NCI-H128 (cell line): ENCODE measurements at regions not wholly inside any gene's neighbourhood (a gene's known extent, or its start where the extent isn't known, plus 50 kb on each side); places are given as distances from the start of the nearest gene placed in this dataset.
"Not testable (repeated sequence)": the region's sequence is repeated elsewhere in the genome, so short reads cannot be mapped to it uniquely, and the experiment has no call there.

Experiments
- DNase-seq: peaks from one replicate; lab custom pipeline; 2025; ENCODE audit not compliant: unreplicated experiment; lab: John Stamatoyannopoulos, UW

DNA sequence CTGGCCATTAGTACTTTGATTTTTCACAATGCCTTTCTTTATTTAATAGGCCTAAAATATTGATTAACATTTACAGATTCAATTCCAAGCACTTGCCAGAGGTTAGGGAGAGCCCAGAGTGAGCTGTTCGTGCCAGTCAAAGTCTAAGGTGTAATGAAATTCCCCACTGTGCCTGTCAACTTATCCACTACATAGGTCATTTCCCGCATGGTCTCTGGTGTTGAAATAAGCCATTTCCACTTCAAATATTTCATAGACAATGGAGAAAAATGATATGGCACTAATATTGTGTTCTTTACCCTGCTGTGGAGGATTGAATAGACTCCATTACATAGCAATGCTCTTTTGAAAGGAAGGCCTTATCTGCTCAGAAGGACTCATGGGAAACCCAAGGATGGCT, 978.1 kb upstream of the CELF2 start:
- no peak for DNase-seq

DNA sequence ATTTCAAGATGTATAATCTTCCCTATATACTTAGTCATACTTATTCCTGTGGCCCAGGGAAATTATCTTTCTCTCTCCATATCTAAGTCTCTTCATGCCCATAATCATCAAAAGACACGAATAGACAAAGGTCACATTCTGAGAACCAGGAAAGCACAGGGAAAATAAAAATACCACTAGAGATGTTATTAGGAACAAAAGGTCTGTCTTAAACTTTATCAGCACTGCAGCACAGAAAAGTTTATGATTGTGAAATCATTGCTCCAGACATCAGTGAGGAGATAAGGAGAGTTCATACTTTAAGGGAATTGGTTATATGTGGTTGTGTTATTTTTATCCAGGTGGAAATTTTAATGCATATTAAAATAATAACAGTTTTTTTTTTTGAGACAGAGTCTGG, 974.6 kb upstream of the CELF2 start:
- no peak for DNase-seq

DNA sequence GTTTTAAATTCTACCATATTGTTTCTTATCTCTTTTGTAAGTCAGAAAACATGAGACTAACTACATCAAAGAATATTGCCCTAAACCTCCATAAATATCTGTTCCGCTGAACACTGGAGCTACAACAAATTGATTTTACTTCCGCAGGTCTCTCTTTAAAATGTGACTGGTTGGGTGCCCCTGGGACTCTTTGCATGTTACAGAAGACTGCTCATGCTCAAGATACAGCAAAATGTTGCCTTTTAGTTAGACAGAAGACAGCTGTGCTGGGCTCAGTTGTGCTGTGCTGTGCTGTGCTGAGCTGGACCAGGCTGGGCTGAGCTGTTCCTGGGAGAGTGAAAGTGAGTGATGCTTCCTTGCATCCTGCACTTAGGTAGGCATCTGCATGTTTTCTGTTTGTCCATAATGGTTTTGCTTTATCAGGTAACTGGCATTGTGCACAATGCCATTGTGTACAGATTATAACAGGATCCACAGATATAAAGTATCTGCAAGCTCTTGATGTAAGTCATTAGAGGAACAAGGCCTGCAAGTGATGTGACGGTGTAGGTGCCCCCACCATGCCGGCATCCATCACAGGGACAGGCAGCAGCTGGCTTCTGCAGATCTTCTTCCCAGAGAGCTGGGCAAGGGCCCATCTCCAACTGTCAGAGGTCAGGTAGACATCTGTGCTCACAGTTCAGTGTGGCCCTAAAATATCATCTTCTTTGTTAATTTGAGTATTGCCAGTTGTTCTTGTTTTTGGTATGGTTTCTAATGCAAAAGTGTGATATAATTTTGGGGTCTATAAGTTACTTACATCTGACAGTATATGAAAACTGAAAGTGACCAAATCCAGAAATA, 972.5 kb upstream of the CELF2 start:
- no peak for DNase-seq

DNA sequence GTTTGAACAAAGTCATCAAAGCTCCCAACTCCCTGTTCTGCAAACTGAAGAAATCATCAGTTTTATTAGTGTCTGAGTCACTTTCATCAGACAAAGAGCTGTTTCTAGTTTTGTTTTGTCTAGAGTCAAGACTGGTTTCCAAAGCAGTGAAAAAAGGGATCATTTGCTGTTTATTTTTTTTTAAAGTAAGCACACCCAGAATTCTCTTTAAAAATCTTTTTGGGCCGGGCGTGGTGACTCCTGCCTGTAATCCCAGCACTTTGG, 972.0 kb upstream of the CELF2 start:
- no peak for DNase-seq

DNA sequence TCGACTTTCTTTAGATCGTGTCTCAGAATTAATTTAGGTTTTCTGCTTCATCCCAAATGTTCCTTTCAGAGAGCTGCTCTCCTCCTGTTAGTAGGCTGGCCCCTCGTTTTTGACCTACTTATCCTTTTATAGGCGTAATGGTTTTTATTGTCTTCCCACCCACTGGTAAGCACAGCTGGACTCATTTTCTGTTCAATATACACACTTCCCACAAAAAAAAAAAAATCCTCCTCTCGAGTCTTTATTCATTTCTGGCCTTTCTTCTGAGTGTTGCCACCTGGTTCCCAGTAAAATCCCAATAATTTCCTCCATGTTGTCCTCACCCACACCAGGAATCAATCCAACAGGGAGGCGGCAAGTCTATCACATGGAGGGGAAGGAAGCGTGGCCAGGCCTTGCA, 970.2 kb upstream of the CELF2 start:
- no peak for DNase-seq

DNA sequence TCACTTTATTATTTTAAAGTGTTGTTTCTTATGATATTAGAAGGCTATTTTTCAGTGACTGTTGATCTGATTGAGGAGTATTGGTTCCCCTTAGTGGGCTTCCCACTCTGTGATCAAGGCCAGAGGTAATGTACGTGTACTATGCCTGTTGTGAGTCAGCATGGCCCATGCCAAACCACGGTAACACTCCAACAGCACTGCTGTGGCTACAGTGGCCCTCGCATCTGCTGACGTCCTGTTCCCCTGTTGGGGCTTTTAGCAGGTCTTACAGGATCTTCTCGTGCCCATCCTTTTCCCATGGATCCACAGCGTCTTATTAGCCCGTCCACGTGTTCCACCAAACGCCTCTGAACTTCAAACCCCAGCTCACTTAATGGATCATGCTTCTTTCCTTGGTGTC, 964.6 kb upstream of the CELF2 start:
- no peak for DNase-seq

DNA sequence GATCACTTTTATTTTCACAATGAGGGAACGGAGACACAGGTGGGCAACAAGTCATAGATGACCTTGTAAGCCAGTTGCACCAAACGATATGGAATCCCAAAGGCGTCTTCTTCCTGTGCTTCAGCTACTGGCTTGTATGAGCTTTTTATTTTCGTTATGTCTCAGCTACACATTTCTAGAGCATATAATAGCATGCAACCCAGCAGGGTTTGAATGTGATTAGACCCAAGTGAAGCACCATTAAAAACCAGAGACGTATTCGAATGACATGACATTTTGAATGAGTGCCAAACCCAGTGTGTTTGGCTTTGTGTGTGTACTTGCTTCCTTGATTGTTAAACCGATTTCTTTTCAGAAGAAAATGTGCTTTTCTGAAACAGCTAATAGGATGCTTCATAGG, 963.2 kb upstream of the CELF2 start:
- peak; percentile 23 for DNase-seq

DNA sequence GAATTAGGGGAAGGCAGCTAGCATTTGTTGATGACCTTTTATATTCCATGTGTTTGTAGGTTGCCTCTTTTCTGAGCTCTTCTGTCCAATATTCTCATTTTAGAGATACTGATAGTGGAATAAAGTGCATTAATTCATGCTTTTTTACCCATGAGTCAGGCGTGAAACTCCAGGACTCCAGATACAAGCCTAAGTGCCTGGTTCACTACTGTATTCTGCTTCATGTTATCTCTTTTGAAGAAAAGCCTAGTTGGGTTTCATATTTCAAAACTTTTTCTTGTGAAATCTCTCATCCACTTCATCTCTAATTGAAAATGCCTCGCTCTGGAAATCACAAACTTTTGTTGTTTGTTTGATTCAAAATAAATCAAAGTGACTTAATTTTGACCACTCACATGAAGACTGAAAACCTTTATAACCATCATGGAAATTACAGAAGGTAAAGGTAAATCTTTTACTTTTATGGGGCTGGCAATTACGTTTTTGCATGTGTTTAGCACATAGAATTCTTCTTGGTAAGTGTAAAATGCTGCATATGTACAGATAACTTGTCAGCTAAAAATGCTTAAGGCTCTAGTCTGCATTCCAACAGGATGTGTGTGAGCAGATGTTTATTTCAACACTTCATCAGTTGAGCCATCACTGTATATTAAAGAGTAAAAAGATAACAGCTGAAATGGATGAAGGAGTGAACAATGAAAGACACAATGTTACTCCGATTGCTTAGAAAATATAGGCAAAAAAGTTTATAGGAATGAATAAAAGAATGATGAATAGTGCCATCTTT, 961.8 kb upstream of the CELF2 start:
- DNase-seq = no peak

DNA sequence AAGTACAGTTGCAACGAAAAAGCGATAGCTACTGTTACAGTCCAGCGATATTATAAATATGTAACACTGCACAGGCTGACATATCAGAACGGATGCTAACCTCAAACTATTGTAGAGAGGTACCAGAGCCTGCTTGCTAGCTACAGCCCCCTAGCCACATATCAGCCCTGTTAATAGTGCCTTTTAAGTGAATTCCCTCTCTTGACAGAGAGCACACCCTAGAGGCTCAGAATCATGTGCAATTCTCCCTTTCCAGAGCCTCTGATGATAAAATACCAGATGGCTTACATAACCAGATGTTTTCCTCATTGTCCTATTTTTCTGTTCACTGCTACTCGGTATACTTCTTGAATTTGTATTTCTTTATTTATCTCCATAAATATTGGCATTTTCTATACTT, 960.7 kb upstream of the CELF2 start:
- no peak for DNase-seq

DNA sequence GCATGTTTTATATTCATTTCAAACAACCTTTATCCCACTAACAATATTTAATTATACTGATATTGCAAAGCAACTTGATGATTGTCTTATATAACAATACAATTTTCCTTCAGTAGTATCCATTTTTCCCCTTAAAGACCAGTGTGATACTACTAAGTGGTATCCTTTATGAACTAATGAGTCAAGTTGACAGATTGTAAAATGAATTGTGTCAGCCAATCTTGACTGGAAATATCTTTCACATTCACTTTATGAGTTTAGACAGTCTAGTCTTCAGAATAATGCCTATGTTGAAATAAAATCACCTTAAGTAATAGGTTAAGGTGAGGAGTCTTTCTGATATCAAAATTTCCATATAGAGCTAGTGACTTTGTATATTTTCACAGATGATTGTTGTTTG, 950.0 kb upstream of the CELF2 start:
- DNase-seq = no peak

DNA sequence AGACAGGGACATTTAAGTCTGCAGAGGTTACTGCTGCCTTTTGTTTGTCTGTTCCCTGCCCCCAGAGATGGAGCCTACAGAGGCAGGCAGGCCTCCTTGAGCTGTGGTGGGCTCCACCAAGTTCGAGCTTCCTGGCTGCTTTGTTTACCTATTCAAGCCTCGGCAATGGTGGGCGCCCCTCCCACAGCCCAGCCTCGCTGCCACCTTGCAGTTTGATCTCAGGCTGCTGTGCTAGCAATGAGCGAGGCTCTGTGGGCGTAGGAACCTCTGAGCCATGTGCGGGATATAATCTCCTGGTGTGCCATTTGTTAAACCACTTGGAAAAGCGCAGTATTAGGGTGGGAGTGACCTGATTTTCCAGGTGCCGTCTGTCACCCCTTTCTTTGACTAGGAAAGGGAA, 942.8 kb upstream of the CELF2 start:
- not testable (repeated sequence) for DNase-seq

DNA sequence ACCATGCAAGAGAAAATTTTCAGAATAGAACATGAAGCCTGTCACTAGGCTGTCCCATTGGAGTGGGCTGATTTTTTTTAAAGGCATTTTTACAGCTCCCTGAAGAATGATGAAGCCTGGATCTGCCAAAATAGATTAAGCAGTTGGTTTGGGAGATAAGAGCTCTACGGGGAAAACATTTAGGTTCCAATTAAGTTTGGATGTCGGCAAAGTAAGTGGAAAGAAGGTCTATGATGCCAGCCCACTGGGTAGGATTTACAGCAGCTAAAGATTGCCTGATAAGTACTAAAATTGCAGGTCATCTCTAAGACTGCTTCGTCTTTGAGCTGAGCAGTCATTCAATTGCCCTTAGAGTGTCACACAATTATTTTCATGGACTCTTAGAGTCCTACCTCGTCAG, 939.2 kb upstream of the CELF2 start:
- DNase-seq = no peak

DNA sequence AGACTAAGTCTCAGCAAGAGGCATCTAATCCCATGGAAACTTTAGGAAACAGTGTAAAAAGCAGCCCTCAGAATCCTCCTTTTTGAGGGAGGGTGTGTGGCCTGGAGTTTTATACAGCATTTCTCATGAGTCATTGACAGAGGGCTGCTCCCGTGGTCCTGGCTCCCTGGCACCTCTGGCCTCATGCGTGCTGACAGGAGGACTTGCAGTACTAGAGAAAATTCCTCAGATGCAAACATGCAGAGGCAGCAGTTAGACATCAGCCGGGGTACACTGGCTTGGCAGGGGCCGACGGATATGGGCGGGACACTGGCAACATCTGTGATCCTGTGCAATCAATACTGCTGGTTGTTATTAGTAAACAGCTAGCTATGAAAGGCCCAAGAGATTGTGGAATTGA, 925.1 kb upstream of the CELF2 start:
- no peak for DNase-seq

DNA sequence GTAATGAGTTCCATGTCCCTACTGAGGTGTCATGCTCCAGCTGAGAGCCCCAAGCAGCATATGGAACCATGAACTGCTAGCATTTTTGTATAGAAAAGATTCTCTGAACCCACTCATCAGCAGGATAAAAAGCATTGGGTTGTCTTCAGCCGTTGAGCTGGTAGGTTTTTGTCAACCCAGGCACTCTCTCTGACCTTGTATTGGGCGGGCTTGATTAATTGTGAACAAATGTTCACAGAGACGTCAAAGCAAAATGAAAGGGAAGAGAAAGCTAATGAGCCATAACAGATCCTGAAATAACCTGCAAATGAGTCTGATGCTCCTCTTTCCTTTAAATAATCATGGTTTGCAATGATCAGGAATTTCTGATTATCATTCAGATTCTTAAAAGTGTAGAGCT, 924.7 kb upstream of the CELF2 start:
- no peak for DNase-seq

DNA sequence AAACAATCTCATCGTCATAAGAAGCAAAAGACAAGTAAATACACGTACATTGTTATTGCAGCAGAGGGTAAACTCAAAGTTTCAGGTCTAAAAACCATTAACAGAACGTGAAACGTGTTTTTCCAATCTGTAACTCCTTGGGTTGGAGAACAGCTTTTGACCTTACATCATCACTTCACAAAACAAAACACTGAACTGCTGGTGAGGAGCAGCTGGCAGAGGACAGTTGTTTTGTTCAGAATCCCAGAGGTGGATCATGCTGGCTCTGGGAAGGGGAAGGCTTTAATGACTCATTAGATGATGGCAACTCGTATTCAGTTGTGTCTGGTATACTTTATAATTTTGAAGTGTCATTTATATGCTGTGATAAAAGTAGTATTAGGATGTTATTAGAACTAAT, 923.0 kb upstream of the CELF2 start:
- DNase-seq = no peak

DNA sequence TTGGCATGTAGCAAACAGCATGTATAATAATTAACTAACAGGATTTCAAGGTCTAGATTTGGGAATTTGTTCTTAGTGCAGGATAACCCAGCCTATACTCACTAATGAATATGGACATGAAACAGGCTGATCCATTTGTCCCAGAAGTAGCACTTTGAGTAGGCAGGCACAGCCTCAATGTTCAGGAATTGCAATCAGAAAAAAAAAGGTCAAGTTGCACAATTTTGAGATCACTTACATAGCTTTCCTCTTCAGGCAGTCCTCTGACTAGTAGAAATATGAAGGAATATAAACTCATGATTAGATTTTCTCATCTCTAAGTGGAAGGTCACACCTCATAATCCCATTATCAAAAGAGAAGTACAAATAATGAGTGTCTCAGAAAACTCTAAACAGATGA, 921.4 kb upstream of the CELF2 start:
- DNase-seq = no peak

DNA sequence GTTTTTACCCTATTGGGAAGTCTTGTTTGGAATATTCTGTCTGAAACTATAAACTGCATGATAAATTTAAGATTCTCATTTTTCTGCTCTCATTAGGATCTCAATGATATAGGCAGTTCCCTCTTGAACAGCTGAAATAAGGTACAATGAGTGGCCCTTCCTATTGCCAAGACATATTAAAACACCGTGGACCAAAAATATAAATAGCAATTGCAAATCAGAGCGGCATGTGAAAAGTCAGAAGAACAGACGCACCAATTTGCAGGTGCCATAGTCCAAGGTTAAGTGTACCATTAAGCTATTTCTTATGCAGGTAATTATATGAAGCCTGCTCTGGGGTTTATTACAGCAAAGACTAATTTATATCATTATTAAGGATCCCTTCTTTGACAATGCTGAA, 920.8 kb upstream of the CELF2 start:
- no peak for DNase-seq

DNA sequence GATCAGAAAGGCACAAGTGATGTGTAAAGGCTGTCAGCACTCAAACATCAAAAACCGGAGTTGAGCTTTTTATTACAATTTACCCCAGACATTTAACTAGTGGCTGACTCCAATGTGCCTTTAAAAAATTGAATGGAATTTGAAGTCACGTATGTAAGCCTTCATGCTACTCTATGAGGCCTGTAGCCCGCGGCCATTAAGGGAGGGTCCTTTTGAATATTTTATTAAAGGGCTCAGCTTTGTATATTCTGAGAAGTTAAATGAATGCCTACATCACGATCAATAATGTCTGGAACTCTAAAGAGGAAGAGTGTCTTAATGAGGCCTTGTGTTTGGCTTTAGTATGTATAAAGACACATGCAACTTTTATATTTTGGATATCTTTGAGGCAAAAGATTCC, 916.6 kb upstream of the CELF2 start:
- no peak for DNase-seq

DNA sequence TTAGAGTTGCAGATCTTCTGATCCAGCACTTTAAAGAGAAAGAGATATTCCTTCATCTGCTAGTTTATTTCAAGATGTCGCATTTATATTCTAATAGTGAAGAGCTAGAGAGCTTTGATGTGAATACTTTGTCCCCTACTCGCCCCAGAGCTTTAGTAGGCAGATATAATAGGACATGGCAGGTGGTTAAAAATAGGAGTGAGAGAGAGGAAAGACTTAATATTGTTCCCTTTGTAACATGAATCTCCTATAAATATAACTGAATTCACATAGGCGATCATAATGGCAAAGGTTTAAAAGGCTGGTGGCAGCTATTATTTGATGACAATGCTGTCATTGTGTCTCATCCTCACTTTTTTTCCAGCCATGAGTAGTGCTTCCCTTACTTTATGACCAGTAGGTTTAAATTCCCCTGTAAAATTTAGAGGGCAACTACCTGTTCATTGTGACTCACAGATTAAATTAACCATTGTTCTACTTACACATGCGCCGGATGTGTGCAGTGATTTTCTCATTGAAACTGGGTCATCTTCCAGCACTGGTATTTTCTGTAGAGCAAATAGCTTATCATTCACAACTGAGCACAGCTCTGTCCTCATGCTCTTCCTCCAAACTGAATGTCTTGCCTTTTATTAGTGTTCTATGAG, 906.7 kb upstream of the CELF2 start:
- no peak for DNase-seq

DNA sequence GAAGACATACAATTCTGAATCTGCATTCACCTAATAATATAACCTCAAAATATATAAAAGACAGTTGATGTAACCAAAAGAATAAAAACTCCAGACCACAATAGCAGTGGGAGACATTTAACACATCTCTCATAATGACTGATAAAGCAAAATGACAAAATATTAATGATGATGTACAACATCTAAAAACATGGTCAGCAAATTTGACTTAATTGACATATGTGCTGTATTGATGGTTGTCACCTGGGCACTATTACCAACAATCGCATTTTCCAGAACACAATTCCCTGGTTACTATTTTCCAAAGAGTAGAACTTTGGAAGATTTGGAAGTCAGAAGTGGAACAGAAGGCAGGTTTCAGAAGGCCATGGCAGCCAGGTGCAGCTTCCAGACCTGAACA, 899.5 kb upstream of the CELF2 start:
- no peak for DNase-seq

DNA sequence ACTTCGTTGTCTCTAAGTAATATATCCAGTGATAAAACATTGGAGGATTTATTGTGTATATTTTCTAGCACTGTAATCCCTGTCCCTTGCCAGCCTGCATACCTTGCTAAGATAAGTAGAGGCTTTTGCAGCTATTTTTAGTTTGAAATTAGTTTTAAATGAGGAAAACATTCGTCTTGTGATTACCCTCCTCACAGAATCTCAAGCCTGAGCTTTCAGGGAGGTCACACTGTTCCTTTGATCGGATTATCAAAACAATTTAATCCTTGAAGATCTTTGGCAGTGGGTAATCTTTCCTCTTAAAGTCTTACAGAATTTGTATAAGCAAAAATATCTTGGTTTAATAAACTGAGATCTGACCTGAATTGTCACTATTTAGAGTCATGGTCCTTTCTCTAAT, 897.0 kb upstream of the CELF2 start:
- DNase-seq = no peak

DNA sequence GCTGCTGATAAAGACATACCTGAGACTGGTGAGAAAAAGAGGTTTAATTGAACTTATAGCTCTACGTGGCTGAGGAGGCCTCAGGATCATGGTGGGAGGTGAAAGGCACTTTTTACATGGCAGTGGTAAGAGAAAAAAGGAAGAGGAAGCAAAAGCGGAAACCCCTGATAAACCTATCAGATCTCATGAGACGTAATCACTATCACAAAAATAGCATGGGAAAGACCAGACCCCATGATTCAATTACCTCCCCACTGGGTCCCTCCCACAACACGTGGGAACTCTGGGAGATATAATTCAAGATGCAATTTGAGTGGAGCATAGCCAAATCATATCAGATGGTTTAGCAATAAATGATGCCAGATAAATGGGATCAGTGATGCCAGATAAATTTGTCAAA, 892.0 kb upstream of the CELF2 start:
- DNase-seq = no peak
